ENCODE measurements at regions not wholly inside any gene's neighbourhood (a gene's known extent, or its start where the extent isn't known, plus 50 kb on each side); places are given as distances from the start of the nearest gene placed in this dataset.

- H4K5ac ChIP-seq (ENCODE audit: low read length) = no peak overlapping the region
- H3K4ac ChIP-seq (ENCODE audit: low read depth, low read length) = no peak overlapping the region
- no peaks in the 10 kb centered on the region for H3K27me3 ChIP-seq (ENCODE audit: insufficient read depth, low read length, poor library complexity)
- H3K56ac ChIP-seq (ENCODE audit: low read length) = no peak overlapping the region
- no peak overlapping the region for H3K18ac ChIP-seq (ENCODE audit: low read length)
- no peak overlapping the region for H3K4me3 ChIP-seq (ENCODE audit: low read length)
- no peak overlapping the region for H2BK120ac ChIP-seq (ENCODE audit: low read depth, low read length)
- no peak overlapping the region for H3K27ac ChIP-seq (ENCODE audit: low read depth, low read length)
- H3K4me1 ChIP-seq (ENCODE audit: control insufficient read depth, low read depth, low read length) = no peaks in the 10 kb centered on the region
- H3K4me2 ChIP-seq (ENCODE audit: low read length) = no peak overlapping the region
- H3K9ac ChIP-seq (ENCODE audit: low read length) = no peak overlapping the region
- H3K36me3 ChIP-seq (ENCODE audit: control insufficient read depth, insufficient read depth, low read length) = no peaks in the 10 kb centered on the region
- no peak overlapping the region for H2BK5ac ChIP-seq (ENCODE audit: low read length)
- H2BK15ac ChIP-seq (replicated peaks; ENCODE audit: low read depth) = no peak overlapping the region
- no peaks in the 10 kb centered on the region for H3K79me1 ChIP-seq (ENCODE audit: low read length)
- DNase-seq = no peak
- no CpG with 5 or more reads among the region's 5 CpGs for WGBS (ENCODE audit: extremely low coverage, insufficient coverage, low lambda C conversion rate)
- H2AK5ac ChIP-seq (ENCODE audit: low read length) = no peak overlapping the region
- H4K8ac ChIP-seq (ENCODE audit: low read depth, low read length) = no peak overlapping the region
- H3K79me2 ChIP-seq (ENCODE audit: control insufficient read depth, insufficient read depth, low read length) = no peaks in the 10 kb centered on the region
- H3K23ac ChIP-seq (ENCODE audit: low read length) = no peak overlapping the region
Measured at GRCh38 chr6:119768201-119768600, 418.6 kb upstream of the MAN1A1 start.

GRCh38 chr6:119764927-119765681 is 415.5 kb upstream of the MAN1A1 start:
- no peak overlapping the region for H3K27ac ChIP-seq (ENCODE audit: low read depth, low read length)
- H3K79me1 ChIP-seq (ENCODE audit: low read length) = no peaks in the 10 kb centered on the region
- no peak overlapping the region for H2BK5ac ChIP-seq (ENCODE audit: low read length)
- H3K4ac ChIP-seq (ENCODE audit: low read depth, low read length) = no peak overlapping the region
- H4K5ac ChIP-seq (ENCODE audit: low read length) = no peak overlapping the region
- no peak overlapping the region for H3K4me2 ChIP-seq (ENCODE audit: low read length)
- no peak overlapping the region for H2AK5ac ChIP-seq (ENCODE audit: low read length)
- peak; percentile 36 for DNase-seq
- no peak overlapping the region for H3K18ac ChIP-seq (ENCODE audit: low read length)
- H3K36me3 ChIP-seq (ENCODE audit: control insufficient read depth, insufficient read depth, low read length) = no peaks in the 10 kb centered on the region
- no CpG with 5 or more reads among the region's 7 CpGs for WGBS (ENCODE audit: extremely low coverage, insufficient coverage, low lambda C conversion rate)
- no peak overlapping the region for H4K8ac ChIP-seq (ENCODE audit: low read depth, low read length)
- no peak overlapping the region for H2BK120ac ChIP-seq (ENCODE audit: low read depth, low read length)
- H3K4me1 ChIP-seq (ENCODE audit: control insufficient read depth, low read depth, low read length) = no peaks in the 10 kb centered on the region
- H3K79me2 ChIP-seq (ENCODE audit: control insufficient read depth, insufficient read depth, low read length) = no peaks in the 10 kb centered on the region
- no peak overlapping the region for H2BK15ac ChIP-seq (replicated peaks; ENCODE audit: low read depth)
- no peaks in the 10 kb centered on the region for H3K27me3 ChIP-seq (ENCODE audit: insufficient read depth, low read length, poor library complexity)
- no peak overlapping the region for H3K9ac ChIP-seq (ENCODE audit: low read length)
- H3K4me3 ChIP-seq (ENCODE audit: low read length) = no peak overlapping the region
- H3K23ac ChIP-seq (ENCODE audit: low read length) = no peak overlapping the region
- H3K56ac ChIP-seq (ENCODE audit: low read length) = no peak overlapping the region

- H2BK120ac ChIP-seq (ENCODE audit: low read depth, low read length) = no peak overlapping the region
- DNase-seq = no peak
- no peak overlapping the region for H3K18ac ChIP-seq (ENCODE audit: low read length)
- no peak overlapping the region for H3K27ac ChIP-seq (ENCODE audit: low read depth, low read length)
- no peak overlapping the region for H3K4me2 ChIP-seq (ENCODE audit: low read length)
- no peak overlapping the region for H4K5ac ChIP-seq (ENCODE audit: low read length)
- H3K79me1 ChIP-seq (ENCODE audit: low read length) = no peaks in the 10 kb centered on the region
- H3K4ac ChIP-seq (ENCODE audit: low read depth, low read length) = no peak overlapping the region
- H3K56ac ChIP-seq (ENCODE audit: low read length) = no peak overlapping the region
- no peaks in the 10 kb centered on the region for H3K27me3 ChIP-seq (ENCODE audit: insufficient read depth, low read length, poor library complexity)
- WGBS (ENCODE audit: extremely low coverage, insufficient coverage, low lambda C conversion rate) = no CpG with 5 or more reads among the region's 1 CpG
- no peaks in the 10 kb centered on the region for H3K79me2 ChIP-seq (ENCODE audit: control insufficient read depth, insufficient read depth, low read length)
- H4K8ac ChIP-seq (ENCODE audit: low read depth, low read length) = no peak overlapping the region
- H3K4me3 ChIP-seq (ENCODE audit: low read length) = no peak overlapping the region
- H3K36me3 ChIP-seq (ENCODE audit: control insufficient read depth, insufficient read depth, low read length) = no peaks in the 10 kb centered on the region
- no peak overlapping the region for H2AK5ac ChIP-seq (ENCODE audit: low read length)
- no peak overlapping the region for H2BK15ac ChIP-seq (replicated peaks; ENCODE audit: low read depth)
- H3K23ac ChIP-seq (ENCODE audit: low read length) = no peak overlapping the region
- no peaks in the 10 kb centered on the region for H3K4me1 ChIP-seq (ENCODE audit: control insufficient read depth, low read depth, low read length)
- no peak overlapping the region for H3K9ac ChIP-seq (ENCODE audit: low read length)
- H2BK5ac ChIP-seq (ENCODE audit: low read length) = no peak overlapping the region
Measured at GRCh38 chr6:119760046-119760445, 410.5 kb upstream of the MAN1A1 start.

GRCh38 chr6:119758385-119758784 is 408.8 kb upstream of the MAN1A1 start:
- no peak overlapping the region for H3K9ac ChIP-seq (ENCODE audit: low read length)
- no peaks in the 10 kb centered on the region for H3K79me2 ChIP-seq (ENCODE audit: control insufficient read depth, insufficient read depth, low read length)
- H3K27ac ChIP-seq (ENCODE audit: low read depth, low read length) = no peak overlapping the region
- no peak overlapping the region for H2BK15ac ChIP-seq (replicated peaks; ENCODE audit: low read depth)
- no peak overlapping the region for H2BK5ac ChIP-seq (ENCODE audit: low read length)
- H3K27me3 ChIP-seq (ENCODE audit: insufficient read depth, low read length, poor library complexity) = no peaks in the 10 kb centered on the region
- DNase-seq = no peak
- H3K56ac ChIP-seq (ENCODE audit: low read length) = no peak overlapping the region
- H3K79me1 ChIP-seq (ENCODE audit: low read length) = no peaks in the 10 kb centered on the region
- no peak overlapping the region for H3K4me3 ChIP-seq (ENCODE audit: low read length)
- no peaks in the 10 kb centered on the region for H3K4me1 ChIP-seq (ENCODE audit: control insufficient read depth, low read depth, low read length)
- no peak overlapping the region for H4K5ac ChIP-seq (ENCODE audit: low read length)
- no peak overlapping the region for H3K4ac ChIP-seq (ENCODE audit: low read depth, low read length)
- no CpG with 5 or more reads among the region's 3 CpGs for WGBS (ENCODE audit: extremely low coverage, insufficient coverage, low lambda C conversion rate)
- H3K23ac ChIP-seq (ENCODE audit: low read length) = no peak overlapping the region
- no peaks in the 10 kb centered on the region for H3K36me3 ChIP-seq (ENCODE audit: control insufficient read depth, insufficient read depth, low read length)
- no peak overlapping the region for H3K18ac ChIP-seq (ENCODE audit: low read length)
- H4K8ac ChIP-seq (ENCODE audit: low read depth, low read length) = no peak overlapping the region
- H2AK5ac ChIP-seq (ENCODE audit: low read length) = no peak overlapping the region
- no peak overlapping the region for H3K4me2 ChIP-seq (ENCODE audit: low read length)
- H2BK120ac ChIP-seq (ENCODE audit: low read depth, low read length) = no peak overlapping the region

- no peaks in the 10 kb centered on the region for H3K27me3 ChIP-seq (ENCODE audit: insufficient read depth, low read length, poor library complexity)
- no peaks in the 10 kb centered on the region for H3K79me1 ChIP-seq (ENCODE audit: low read length)
- no peak overlapping the region for H4K5ac ChIP-seq (ENCODE audit: low read length)
- no peaks in the 10 kb centered on the region for H3K36me3 ChIP-seq (ENCODE audit: control insufficient read depth, insufficient read depth, low read length)
- no peak overlapping the region for H3K4me2 ChIP-seq (ENCODE audit: low read length)
- no peak overlapping the region for H3K23ac ChIP-seq (ENCODE audit: low read length)
- no peak overlapping the region for H2BK15ac ChIP-seq (replicated peaks; ENCODE audit: low read depth)
- H3K9ac ChIP-seq (ENCODE audit: low read length) = no peak overlapping the region
- DNase-seq = no peak
- no peak overlapping the region for H2BK5ac ChIP-seq (ENCODE audit: low read length)
- no peaks in the 10 kb centered on the region for H3K4me1 ChIP-seq (ENCODE audit: control insufficient read depth, low read depth, low read length)
- no peak overlapping the region for H4K8ac ChIP-seq (ENCODE audit: low read depth, low read length)
- no peak overlapping the region for H2AK5ac ChIP-seq (ENCODE audit: low read length)
- H2BK120ac ChIP-seq (ENCODE audit: low read depth, low read length) = no peak overlapping the region
- H3K27ac ChIP-seq (ENCODE audit: low read depth, low read length) = no peak overlapping the region
- no CpG with 5 or more reads among the region's 2 CpGs for whole genome bisulfite sequencing (ENCODE audit: extremely low coverage, insufficient coverage, low lambda C conversion rate)
- no peak overlapping the region for H3K4me3 ChIP-seq (ENCODE audit: low read length)
- no peak overlapping the region for H3K56ac ChIP-seq (ENCODE audit: low read length)
- no peak overlapping the region for H3K4ac ChIP-seq (ENCODE audit: low read depth, low read length)
- no peak overlapping the region for H3K18ac ChIP-seq (ENCODE audit: low read length)
- no peaks in the 10 kb centered on the region for H3K79me2 ChIP-seq (ENCODE audit: control insufficient read depth, insufficient read depth, low read length)
Measured at GRCh38 chr6:119757467-119757866, 407.9 kb upstream of the MAN1A1 start.

GRCh38 chr6:119749335-119749734 is 399.8 kb upstream of the MAN1A1 start:
- Histone ChIP-seq H3K4me2 (ENCODE audit: low read length) (no peak overlapping the region), H3K27me3 (ENCODE audit: insufficient read depth, low read length, poor library complexity) (no peaks in the 10 kb centered on the region), H2BK5ac (ENCODE audit: low read length) (no peak overlapping the region), H3K56ac (ENCODE audit: low read length) (no peak overlapping the region), H3K18ac (ENCODE audit: low read length) (no peak overlapping the region), H3K36me3 (ENCODE audit: control insufficient read depth, insufficient read depth, low read length) (no peaks in the 10 kb centered on the region), H2BK120ac (ENCODE audit: low read depth, low read length) (no peak overlapping the region), H2BK15ac (replicated peaks; ENCODE audit: low read depth) (no peak overlapping the region), H3K79me2 (ENCODE audit: control insufficient read depth, insufficient read depth, low read length) (no peaks in the 10 kb centered on the region), H3K4me3 (ENCODE audit: low read length) (no peak overlapping the region), H3K27ac (ENCODE audit: low read depth, low read length) (no peak overlapping the region), H4K8ac (ENCODE audit: low read depth, low read length) (no peak overlapping the region), H3K4me1 (ENCODE audit: control insufficient read depth, low read depth, low read length) (no peaks in the 10 kb centered on the region), H3K79me1 (ENCODE audit: low read length) (no peaks in the 10 kb centered on the region), H3K9ac (ENCODE audit: low read length) (no peak overlapping the region), H2AK5ac (ENCODE audit: low read length) (no peak overlapping the region), H3K4ac (ENCODE audit: low read depth, low read length) (no peak overlapping the region), H4K5ac (ENCODE audit: low read length) (no peak overlapping the region), H3K23ac (ENCODE audit: low read length) (no peak overlapping the region)
- no peak for DNase-seq
- WGBS (ENCODE audit: extremely low coverage, insufficient coverage, low lambda C conversion rate) = no CpG with 5 or more reads among the region's 4 CpGs

Data from mesendoderm (in vitro differentiated cells).